ENCODE measurements at regions not wholly inside any gene's neighbourhood (a gene's known extent, or its start where the extent isn't known, plus 50 kb on each side); places are given as distances from the start of the nearest gene placed in this dataset.

DNA sequence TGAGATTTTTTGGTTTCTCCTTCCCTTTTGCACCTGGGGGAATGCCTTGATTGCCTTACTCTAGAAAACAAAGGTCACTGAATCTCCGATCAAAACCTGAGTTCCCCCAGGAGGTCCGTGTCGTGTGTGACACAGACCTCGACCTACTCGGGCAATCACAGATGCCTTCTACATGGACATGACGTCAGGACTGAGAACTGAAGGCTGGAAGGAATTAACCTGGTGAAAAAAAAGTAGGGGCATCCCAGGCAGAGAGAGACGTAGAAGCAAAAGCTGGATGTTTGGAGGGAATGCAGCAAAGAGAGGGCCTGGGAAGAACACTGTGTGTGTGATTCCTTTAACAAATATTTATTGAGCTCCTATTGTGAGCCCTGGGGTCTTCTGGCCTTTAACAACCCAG is 178.0 kb downstream of the PRDM2 start:
- no peak for DNase-seq (ENCODE audit: low spot score)
- intact Hi-C loops (cut with DNase I), result no loop called here

DNA sequence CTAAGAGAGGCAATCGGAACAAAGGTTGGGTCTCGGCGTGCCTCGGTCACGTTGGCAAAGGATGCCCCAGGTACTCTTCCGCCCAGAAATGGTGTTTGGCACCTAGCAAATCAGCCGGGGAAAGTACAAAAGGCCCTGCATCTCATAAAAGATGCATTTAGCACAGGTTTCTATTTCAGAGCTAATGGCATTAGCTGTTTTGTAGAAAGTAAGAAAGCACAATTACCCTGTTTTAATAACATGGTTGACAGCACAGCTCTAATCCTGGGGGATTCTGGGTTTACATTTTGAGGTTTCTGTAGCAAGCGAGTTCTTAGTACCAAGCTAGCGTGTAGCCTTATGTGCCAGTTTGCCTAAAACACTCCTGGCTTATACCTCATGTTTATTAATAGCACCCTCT is 178.5 kb downstream of the PRDM2 start:
- no peak for DNase-seq (ENCODE audit: low spot score)
- intact Hi-C loops (cut with DNase I), result no loop called here

DNA sequence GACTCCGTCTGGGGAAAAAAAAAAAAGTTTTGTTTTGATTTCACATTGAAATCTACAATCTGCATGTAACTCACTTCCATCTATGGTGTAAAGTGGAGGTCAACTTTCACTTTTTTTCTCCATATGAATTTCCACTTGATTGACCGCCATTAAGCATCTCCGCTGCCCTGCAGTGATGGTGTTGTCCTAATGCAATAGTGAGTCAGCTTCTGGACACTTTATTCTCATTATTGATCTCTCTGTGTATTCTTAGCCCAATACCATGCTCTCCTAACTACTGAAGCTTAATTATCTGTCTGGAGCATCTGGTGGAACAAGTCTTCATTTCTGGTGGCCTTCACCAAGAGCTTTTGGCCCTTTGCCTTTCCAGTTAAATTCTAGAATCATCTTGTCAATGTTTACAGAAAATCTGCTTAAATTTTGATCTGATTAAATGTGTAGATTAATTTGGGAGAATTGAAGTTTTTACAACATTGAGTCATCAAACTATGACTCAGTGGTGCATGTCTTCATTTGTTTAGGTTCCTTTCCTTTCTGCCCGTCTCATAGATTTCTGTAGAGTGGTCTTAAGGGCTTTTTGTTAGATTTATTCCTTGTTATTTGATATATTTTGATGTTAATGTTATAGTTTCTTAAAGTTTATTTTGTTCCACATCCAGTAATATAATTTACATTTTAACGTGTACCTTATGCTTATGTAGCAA is 181.5 kb downstream of the PRDM2 start:
- no peak for DNase-seq (ENCODE audit: low spot score)
- intact Hi-C loops (cut with DNase I), result no loop called here

DNA sequence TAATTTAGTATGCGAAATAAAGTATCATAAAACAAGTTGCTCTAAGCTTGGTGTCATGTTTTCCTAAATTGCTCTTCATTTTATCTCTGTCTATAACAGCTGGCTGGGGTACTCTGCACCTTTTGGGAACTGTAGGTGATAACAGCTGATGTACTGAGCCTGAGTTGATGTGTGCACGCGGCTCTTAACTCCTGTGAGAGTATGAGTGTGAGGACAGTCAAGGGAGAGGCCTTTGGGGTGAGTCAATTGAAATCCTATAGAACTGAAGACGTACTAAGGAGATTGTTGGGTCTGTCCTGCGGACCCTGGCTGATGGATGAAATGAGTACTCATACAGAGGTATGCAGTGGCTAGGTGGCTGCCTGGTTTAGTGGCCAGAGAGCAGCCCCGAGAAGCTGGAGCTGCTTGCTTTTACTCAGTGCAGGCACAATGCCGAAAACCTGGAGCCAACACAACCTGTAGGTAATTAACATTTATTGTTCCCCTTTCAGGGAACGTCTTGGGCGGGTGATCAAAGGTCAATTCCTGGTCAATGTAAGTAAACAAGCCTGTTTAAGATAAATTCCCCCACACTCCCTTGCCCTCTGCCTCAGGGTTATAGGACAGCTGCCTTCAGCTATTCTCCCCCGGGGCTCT is 188.5 kb downstream of the PRDM2 start:
- intact Hi-C loops (cut with DNase I), result no loop called here
- no peak for DNase-seq (ENCODE audit: low spot score)

DNA sequence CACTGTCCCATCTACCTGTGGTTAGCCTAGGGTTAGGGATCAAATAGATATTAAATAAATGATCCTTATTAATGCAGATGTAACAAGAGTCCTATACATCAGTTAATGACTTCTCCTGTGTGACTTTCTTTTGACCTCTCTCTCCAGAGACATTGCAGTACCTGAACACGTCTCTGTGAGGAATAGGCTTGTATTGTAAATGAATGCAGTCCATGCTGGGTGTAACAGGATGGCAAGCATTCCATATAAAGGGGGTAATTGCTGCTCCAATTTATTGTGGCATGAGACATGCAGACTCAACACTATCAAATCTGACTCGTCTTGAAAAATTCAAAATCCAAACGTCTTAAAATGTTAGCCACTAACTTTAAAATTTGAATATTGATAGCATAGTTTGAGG is 189.5 kb downstream of the PRDM2 start:
- no peak for DNase-seq (ENCODE audit: low spot score)
- intact Hi-C loops (cut with DNase I), result no loop called here

DNA sequence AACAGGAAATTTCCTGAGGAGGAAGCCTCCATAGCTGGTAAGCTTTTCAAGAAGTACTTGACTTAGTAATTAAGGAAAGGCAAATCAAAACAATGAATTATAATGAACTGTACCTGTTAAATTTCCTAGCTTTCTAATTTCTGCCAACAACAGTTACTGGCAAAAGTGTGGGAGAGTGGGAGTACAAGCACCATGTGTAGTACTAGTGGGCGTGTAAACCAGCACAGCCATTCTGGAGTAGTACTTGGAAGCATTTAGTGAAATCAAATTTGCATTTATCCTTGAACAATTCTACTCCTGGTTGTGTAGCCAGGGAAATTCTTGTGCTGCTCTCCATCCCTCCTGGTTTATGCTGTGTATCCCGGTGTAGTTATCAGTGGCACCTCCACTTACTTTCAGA is 190.8 kb downstream of the PRDM2 start:
- no peak for DNase-seq (ENCODE audit: low spot score)

DNA sequence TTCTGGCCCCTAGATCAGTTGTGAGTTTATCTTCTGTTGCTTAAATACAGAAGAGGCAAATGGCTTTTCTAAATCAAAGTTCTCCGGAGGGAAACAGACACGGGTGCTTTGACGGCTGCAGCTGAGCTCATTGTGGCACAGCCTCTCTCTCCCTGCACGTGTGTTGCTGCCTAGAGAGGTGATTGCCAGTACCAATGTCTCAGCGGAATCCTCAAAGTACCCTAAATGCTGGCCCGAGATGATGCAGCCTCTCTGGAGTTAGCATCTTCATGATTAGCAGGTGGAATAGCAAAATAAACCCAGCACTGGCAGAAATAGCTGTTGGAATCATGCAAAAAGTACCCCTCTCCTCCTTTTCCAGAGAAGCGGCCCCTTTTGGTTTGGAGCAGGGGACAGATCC is 192.2 kb downstream of the PRDM2 start:
- DNase-seq (ENCODE audit: low spot score), result no peak
- intact Hi-C loops (cut with DNase I), result no loop called here

More for the DNA sequence above, 190.8 kb downstream of the PRDM2 start:
- intact Hi-C loops (cut with DNase I), result no loop called here

DNA sequence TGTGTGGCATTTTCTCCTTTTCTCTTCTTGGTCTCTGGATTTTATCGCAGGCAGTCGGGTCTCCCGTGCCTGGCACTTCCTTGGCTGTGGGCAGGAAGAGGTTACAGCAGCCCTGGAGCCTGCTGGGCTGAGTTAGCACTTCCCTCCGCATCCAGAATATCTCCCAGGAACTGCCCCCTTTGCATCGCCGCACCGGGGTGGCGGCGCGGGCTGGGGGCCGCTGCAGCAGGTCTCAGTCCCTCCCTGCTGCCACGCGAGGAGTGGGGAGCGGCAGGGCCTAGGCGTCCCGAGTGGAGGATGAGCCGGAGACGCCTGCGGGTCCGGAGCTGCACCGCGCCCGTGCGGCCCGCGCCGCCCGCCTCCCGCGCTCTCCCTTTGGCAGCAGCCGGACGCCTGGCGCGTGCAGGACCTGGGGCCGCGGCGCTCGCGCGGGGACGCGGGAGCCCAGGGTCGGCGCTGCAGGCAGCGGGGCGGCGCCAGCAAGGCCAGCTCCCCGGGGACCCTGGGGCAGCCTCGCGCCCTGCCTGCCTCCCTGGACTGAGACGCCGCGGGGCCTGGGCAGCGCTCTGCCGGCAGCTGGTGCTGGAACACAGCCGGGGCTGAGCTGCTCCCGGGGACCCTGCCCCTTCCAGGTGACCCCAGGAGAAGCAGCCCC is 192.8 kb downstream of the PRDM2 start:
- DNase-seq (ENCODE audit: low spot score), result no peak
- intact Hi-C loops (cut with DNase I), result no loop called here

DNA sequence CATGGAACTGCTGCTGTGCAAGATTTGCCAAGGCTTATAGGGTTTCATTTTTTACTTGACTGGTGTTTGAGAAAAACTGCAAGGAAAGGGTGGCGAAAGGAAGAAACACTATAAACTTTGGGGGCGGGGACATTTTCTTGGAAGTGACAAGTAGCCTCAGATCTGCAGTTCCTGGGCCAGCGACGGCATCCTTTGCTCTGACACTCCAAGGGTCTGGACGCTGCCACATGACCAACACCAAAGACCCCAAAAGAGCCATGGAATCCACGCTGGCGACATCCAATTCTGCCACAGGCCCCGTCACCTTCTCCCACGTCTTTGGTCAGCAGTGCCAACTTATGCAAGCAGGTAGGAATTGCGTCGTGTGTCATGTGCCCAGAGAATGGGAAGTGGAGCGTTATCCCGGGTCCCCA is 193.4 kb downstream of the PRDM2 start:
- no peak for DNase-seq (ENCODE audit: low spot score)

DNA sequence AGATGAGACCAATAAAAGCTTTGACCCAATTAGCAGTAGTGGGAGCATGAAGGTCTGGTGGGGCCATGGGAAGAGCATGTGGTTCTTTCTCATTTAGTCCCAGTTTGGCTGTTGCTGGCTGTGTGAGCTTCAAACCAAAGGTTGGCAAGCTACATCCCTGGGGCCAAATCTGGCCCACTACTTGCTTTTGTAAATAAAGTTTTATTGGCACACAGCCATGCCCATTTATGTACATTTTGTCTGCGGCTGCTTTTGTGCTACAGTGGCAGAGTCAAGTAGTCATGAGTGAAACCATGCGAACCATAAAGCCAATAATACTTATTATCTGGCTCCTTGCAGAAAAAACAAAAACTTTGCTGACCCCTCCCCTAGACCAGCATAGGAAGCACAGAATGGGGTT is 196.9 kb downstream of the PRDM2 start:
- no peak for DNase-seq (ENCODE audit: low spot score)
- intact Hi-C loops (cut with DNase I), result no loop called here

More for the DNA sequence above, 193.4 kb downstream of the PRDM2 start:
- intact Hi-C loops (cut with DNase I), result no loop called here

DNA sequence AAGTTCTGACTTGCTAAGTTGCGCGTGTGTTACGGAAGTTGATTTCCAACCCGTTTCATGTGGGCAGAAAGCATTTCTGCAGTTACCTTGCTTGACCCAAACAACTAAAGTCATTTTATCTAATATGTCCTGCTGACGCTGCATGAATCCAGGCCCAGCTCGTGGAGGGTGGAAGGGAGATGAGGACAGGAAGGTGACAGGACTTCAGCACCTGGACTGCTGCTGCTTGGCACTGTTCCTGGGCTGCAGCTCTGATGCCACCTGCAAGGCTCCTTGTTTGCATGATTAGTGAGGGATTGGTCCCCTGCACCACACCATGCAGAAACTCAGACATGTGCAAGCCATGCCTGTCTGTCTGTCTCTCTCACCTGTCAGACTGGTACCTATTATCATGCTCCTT is 198.4 kb downstream of the PRDM2 start:
- intact Hi-C loops (cut with DNase I), result no loop called here
- DNase-seq (ENCODE audit: low spot score), result no peak

DNA sequence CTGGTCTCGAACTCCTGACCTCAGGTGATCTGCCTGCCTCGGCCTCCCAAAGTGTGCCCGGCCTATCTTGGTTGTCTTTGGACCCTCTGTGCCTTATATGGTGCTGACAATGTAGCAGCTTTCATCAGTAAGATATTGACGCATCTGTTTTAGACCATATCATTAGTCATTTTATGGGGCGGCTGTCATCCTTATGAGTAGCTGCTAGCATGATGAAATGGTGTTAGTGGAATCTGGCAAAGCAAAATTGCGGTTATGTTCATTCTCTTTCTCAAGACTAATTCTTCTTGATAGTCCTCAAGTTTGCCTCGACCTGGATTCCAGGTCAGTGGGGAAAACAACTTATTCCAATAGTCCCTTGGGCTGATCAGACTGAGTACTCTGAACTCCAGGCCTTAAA is 199.9 kb downstream of the PRDM2 start:
- intact Hi-C loops (cut with DNase I), result no loop called here
- DNase-seq (ENCODE audit: low spot score), result no peak

DNA sequence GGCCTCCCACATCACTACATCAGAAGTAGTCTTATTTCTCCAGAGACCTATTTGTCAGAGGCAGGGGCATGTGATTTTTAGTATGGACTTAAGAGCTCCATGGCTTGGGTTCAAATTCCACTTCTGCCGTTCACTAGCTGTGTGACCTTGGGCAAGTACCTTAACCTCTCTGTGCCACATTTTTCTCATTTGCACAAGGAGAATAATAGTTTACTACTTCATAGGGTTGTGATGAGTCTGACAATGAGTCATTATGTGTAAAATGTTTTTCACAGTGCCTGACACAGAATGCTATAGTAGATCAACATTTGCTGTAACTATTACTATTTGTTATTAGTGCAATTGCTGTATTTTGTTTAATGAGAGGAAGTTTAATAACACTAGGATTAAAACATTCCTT is 200.6 kb downstream of the PRDM2 start:
- no peak for DNase-seq (ENCODE audit: low spot score)
- intact Hi-C loops (cut with DNase I), result no loop called here

DNA sequence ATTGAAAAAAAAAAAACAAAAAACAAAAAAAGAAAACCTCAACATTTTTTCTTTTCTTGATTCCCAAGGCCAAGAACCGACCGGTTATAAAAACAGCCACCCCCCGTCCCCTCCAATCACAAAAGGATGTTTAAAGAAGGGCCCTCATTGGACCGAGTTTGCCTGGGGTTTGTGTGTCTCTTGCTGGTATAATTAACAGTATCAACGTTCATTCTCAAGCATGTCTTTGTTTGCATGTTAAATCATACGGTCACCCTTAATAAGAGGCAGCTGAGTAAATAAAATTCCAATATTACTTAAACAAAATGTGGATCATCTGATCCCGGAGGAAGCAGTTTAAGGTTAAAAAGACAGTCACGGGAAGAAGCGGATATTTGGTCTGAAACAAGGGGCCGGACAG is 201.1 kb downstream of the PRDM2 start:
- no peak for DNase-seq (ENCODE audit: low spot score)
- intact Hi-C loops (cut with DNase I), result no loop called here

DNA sequence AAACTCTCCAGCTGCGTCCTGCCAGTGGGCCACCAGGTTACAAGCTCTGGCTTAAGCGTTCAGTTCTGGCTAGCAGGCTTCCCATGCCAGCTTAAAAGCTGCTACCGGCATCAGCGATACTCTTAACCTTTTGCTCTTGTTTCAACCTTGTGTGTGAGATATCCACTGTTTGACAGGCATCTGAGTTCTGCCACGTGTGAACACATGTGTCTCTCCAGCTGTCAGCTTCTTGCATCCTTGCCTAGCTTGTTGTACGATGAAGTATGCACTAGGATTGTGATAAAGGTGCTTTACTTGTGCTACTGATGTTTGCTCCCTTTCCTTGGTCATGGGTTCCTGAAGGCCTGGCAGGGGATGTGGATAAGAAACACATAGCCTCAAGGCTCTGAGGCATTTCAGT is 201.6 kb downstream of the PRDM2 start:
- DNase-seq (ENCODE audit: low spot score), result no peak
- intact Hi-C loops (cut with DNase I), result no loop called here

DNA sequence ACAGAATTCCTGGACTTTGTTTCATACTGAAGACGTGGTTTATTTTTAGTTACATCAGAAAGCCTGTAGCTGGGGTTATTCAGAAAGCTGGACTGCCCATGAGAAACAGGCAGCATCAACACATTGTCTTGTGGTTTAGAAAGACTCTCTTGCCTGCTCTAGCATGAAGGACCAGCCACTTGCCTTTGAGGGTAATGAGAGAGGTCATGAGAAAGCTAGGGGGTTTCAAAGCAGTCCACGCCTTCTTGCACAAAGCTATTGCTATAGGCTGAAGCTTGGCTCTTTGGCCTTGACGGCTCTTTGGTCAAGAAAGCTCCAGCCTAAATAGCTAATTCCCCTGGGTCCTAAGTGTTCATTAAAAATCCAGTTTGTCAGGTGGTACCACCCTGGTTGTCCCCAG is 208.1 kb downstream of the PRDM2 start:
- intact Hi-C loops (cut with DNase I), result no loop called here

DNA sequence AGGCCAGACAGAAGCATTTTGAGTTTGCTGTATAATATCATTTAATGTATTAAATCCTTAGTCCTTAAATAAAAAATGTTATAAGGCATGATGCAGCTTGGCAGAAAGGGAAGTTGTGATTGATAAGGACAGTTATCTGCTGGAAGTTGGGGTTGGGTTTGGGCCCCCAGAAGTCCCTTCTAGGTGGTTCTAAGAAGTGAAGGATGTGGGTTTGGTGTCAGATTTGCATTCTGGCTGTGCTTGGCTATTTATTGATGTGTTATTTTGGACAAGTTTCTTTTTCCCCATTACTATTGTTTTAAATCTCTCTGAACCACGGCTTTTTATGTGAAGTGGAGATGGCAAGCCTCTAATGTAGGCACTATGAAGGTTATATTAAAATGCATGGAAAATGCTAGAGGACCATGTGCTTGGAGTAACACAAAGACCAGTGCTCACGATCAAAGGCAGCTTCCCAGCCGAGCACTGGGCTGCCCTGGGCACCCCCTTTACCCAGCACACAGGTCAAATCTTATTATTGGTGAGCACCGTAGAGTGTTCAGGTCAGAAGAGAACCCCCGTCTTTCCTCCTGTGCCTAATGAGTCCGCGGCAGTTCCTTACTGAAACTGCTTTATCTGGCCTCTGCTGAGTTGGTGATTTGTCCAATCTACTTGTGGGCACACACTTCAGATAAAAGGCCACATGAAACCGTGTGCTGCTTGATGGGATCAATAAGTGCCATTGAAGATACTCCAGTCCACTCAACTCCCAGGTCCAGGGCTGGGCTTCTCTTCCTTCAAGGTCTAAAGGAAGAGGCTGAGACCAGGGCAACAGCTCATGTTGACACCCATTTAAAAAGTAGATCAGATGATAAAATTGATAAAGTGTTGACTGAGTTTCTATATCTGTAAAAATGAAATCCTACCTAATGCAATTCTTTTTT is 212.0 kb downstream of the PRDM2 start:
- intact Hi-C loops (cut with DNase I), result no loop called here
- DNase-seq (ENCODE audit: low spot score), result no peak

More for the DNA sequence above, 208.1 kb downstream of the PRDM2 start:
- no peak for DNase-seq (ENCODE audit: low spot score)

DNA sequence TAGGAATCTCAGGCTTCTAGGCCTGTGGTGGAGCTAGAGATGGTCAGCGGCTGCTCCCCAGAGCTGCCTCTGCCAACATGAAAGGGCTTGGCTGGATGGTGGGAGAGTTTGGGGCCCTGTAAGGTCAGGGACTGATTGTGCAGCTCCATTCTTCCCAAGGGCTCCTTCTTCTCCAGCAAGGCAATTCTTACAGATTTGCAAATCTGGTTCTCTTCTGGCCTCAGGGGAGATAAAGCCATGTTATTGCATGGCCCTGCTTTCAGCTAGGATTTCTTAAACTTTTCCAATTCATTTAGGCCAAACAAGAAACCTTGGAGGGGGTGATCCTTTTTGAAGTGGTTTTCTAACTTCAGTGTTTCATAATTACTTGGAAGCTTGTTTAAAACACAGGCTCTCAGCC is 213.4 kb downstream of the PRDM2 start:
- intact Hi-C loops (cut with DNase I), result no loop called here
- DNase-seq (ENCODE audit: low spot score), result no peak

DNA sequence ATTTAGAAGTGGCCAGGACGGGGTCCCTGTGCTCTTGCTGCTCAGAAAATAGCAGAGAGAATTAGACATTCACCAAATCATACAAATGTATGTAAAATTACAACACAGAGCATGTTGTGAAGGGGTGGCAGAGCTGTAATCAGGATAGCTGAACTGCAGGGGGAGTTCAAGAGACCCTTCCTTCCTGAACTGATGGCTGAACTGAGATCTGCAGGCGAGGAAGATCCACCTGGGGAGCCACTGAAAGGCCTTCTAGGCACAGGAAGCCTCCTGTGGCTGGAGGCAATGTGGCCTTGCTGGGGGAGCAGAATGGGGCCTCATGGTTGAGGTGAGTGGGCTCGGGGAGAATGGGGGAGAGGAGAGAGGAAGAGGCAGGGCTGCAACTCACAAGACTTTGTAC is 216.5 kb downstream of the PRDM2 start:
- no peak for DNase-seq (ENCODE audit: low spot score)
- intact Hi-C loops (cut with DNase I), result no loop called here

DNA sequence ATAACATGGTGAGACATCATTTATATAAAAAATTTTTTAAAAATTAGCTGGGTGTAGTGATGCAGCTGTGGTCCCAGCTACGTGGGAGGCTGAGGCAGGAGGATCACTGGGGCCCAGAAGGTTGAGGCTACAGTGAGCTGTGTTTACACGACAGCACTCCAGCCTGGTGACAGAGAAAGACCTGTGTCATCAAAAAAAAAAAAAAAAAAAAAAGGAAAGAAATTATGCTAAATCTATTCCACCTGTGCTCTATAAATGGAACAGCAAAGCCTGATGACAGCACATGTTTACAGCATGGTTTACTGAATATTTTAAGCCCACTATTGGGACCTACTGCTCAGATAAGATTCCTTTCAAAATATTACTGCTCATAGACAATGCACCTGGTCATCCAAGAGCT is 217.6 kb downstream of the PRDM2 start:
- intact Hi-C loops (cut with DNase I), result no loop called here
- DNase-seq (ENCODE audit: low spot score), result no peak

Data from cardiac septum (tissue), 1 donor.